Hematopoietic multipotent progenitor cell treated with erythropoietin and hydrocortisone succinate and interleukin-3 and kit ligand, for 6 days (in vitro differentiated cells): ENCODE measurements at regions not wholly inside any gene's neighbourhood (a gene's known extent, or its start where the extent isn't known, plus 50 kb on each side); places are given as distances from the start of the nearest gene placed in this dataset.

Experiments used
- DNase-seq: peaks from one replicate; pipeline ENCODE4 v3.0.0-alpha.2; 2015

- DNase-seq = no peak
Measured at GRCh38 chr4:125365731-125366130, 51.0 kb downstream of the FAT4 start.

GRCh38 chr4:125368146-125368545, 53.4 kb downstream of the FAT4 start:
- DNase-seq = no peak

- DNase-seq = no peak
Measured at GRCh38 chr4:125368671-125369081, 53.9 kb downstream of the FAT4 start.

GRCh38 chr4:125369098-125369497, 54.3 kb downstream of the FAT4 start:
- DNase-seq = no peak

- DNase-seq = no peak
Measured at GRCh38 chr4:125370478-125370877, 55.7 kb downstream of the FAT4 start.

- no peak for DNase-seq
Measured at GRCh38 chr4:125382995-125383394, 68.2 kb downstream of the FAT4 start.

GRCh38 chr4:125387770-125388169, 73.0 kb downstream of the FAT4 start:
- DNase-seq = no peak

GRCh38 chr4:125388613-125389012, 73.9 kb downstream of the FAT4 start:
- DNase-seq = no peak

GRCh38 chr4:125389713-125390112, 75.0 kb downstream of the FAT4 start:
- DNase-seq = no peak

- DNase-seq = no peak
Measured at GRCh38 chr4:125390126-125390525, 75.4 kb downstream of the FAT4 start.

- no peak for DNase-seq
Measured at GRCh38 chr4:125390727-125391126, 76.0 kb downstream of the FAT4 start.

- no peak for DNase-seq
Measured at GRCh38 chr4:125392694-125393093, 77.9 kb downstream of the FAT4 start.

- DNase-seq = no peak
Measured at GRCh38 chr4:125393825-125394224, 79.1 kb downstream of the FAT4 start.

- DNase-seq = no peak
Measured at GRCh38 chr4:125397226-125397625, 82.5 kb downstream of the FAT4 start.

- no peak for DNase-seq
Measured at GRCh38 chr4:125398263-125399002, 83.7 kb downstream of the FAT4 start.

- no peak for DNase-seq
Measured at GRCh38 chr4:125400756-125401155, 86.0 kb downstream of the FAT4 start.

GRCh38 chr4:125401784-125402183, 87.0 kb downstream of the FAT4 start:
- DNase-seq = no peak

GRCh38 chr4:125420526-125420925, 105.8 kb downstream of the FAT4 start:
- no peak for DNase-seq

- DNase-seq = peak; percentile 21
Measured at GRCh38 chr4:125421547-125421946, 106.8 kb downstream of the FAT4 start.

GRCh38 chr4:125423124-125423523, 108.4 kb downstream of the FAT4 start:
- no peak for DNase-seq

GRCh38 chr4:125428832-125429231, 114.1 kb downstream of the FAT4 start:
- no peak for DNase-seq

- no peak for DNase-seq
Measured at GRCh38 chr4:125430086-125430485, 115.3 kb downstream of the FAT4 start.

- peak; percentile 2 for DNase-seq
Measured at GRCh38 chr4:125432078-125432477, 117.3 kb downstream of the FAT4 start.

GRCh38 chr4:125433453-125433852, 118.7 kb downstream of the FAT4 start:
- no peak for DNase-seq

- no peak for DNase-seq
Measured at GRCh38 chr4:125434136-125434535, 119.4 kb downstream of the FAT4 start.
